NCI-H1694 treated with DMSO at 0.1 percent for 48 hours (cell line): ENCODE measurements at regions not wholly inside any gene's neighbourhood (a gene's known extent, or its start where the extent isn't known, plus 50 kb on each side); places are given as distances from the start of the nearest gene placed in this dataset.
"Not testable (repeated sequence)": the region's sequence is repeated elsewhere in the genome, so short reads cannot be mapped to it uniquely, and the experiment has no call there.

ENCODE experiments used
- DNase-seq: peaks from one replicate; lab custom pipeline; 2025; lab: John Stamatoyannopoulos, UW

GRCh38 chr5:118552146-118552545, 436.2 kb downstream of the DTWD2 start:
- no peak for DNase-seq

- DNase-seq = no peak
Observed at GRCh38 chr5:118551716-118552115, 436.6 kb downstream of the DTWD2 start.

GRCh38 chr5:118551031-118551430, 437.3 kb downstream of the DTWD2 start:
- DNase-seq = no peak

GRCh38 chr5:118548761-118549720, 439.3 kb downstream of the DTWD2 start:
- no peak for DNase-seq

- DNase-seq = no peak
Observed at GRCh38 chr5:118545470-118545869, 442.9 kb downstream of the DTWD2 start.

GRCh38 chr5:118544887-118545449, 443.4 kb downstream of the DTWD2 start:
- DNase-seq = no peak

- DNase-seq = no peak
Observed at GRCh38 chr5:118533923-118534322, 454.4 kb downstream of the DTWD2 start.

GRCh38 chr5:118533156-118533555, 455.2 kb downstream of the DTWD2 start:
- DNase-seq = no peak

GRCh38 chr5:118531276-118531675, 457.1 kb downstream of the DTWD2 start:
- no peak for DNase-seq

GRCh38 chr5:118529361-118530144, 458.8 kb downstream of the DTWD2 start:
- DNase-seq = no peak

- DNase-seq = no peak
Observed at GRCh38 chr5:118522626-118523025, 465.7 kb downstream of the DTWD2 start.

GRCh38 chr5:118520771-118521415, 467.5 kb downstream of the DTWD2 start:
- no peak for DNase-seq

GRCh38 chr5:118519466-118519865, 468.9 kb downstream of the DTWD2 start:
- DNase-seq = no peak

GRCh38 chr5:118518720-118519119, 469.6 kb downstream of the DTWD2 start:
- no peak for DNase-seq

- no peak for DNase-seq
Observed at GRCh38 chr5:118511846-118512245, 476.5 kb downstream of the DTWD2 start.

- DNase-seq = no peak
Observed at GRCh38 chr5:118506217-118506852, 482.0 kb downstream of the DTWD2 start.

- DNase-seq = not testable (repeated sequence)
Observed at GRCh38 chr5:118502232-118502631, 486.1 kb downstream of the DTWD2 start.

- no peak for DNase-seq
Observed at GRCh38 chr5:118491351-118491750, 497.0 kb downstream of the DTWD2 start.

- no peak for DNase-seq
Observed at GRCh38 chr5:118486647-118487225, 501.6 kb downstream of the DTWD2 start.

- DNase-seq = no peak
Observed at GRCh38 chr5:118479285-118479684, 509.1 kb downstream of the DTWD2 start.

- DNase-seq = no peak
Observed at GRCh38 chr5:118478852-118479251, 509.5 kb downstream of the DTWD2 start.
